ENCODE measurements at regions not wholly inside any gene's neighbourhood (a gene's known extent, or its start where the extent isn't known, plus 50 kb on each side); places are given as distances from the start of the nearest gene placed in this dataset.

DNA sequence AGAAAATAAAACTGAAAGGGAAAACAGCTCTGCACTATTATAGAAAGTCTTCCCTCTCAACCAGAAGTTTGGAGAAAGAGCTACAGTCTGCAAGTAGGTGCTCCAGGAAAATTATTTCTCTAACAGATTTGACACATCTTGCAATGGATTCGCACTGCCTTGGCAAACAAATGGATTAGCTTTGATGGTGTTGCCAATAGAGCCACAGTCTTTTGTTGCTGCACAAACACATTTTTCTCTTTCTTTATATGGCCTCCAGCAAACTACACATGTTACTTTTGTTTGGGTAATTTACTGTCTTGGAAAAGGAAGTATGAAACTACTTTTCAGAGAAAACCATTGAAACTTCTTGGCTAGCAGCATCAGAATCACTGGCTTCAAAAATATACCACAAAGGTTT lies 523.1 kb downstream of the EFNA5 start:
- Histone ChIP-seq H3K27me3 (no peaks in the 10 kb centered on the region), H3K4me3 (no peak overlapping the region), H3K9me3 (no peaks in the 10 kb centered on the region), H3K36me3 (no peaks in the 10 kb centered on the region), H3K4me1 (no peaks in the 10 kb centered on the region), H3K27ac (no peak overlapping the region)
- no peak for DNase-seq
- 47 to 72% (median 64%) methylated on average over 1 of the region's 1 CpG for WGBS, 5 donors
- TF ChIP-seq EP300 (IDR thresholded peaks at IDR 0.05) (no peak), POLR2AphosphoS5 (IDR thresholded peaks at IDR 0.05) (no peak), POLR2A (IDR thresholded peaks at IDR 0.05) (no peak)
- TF ChIP-seq, protein P1, sequence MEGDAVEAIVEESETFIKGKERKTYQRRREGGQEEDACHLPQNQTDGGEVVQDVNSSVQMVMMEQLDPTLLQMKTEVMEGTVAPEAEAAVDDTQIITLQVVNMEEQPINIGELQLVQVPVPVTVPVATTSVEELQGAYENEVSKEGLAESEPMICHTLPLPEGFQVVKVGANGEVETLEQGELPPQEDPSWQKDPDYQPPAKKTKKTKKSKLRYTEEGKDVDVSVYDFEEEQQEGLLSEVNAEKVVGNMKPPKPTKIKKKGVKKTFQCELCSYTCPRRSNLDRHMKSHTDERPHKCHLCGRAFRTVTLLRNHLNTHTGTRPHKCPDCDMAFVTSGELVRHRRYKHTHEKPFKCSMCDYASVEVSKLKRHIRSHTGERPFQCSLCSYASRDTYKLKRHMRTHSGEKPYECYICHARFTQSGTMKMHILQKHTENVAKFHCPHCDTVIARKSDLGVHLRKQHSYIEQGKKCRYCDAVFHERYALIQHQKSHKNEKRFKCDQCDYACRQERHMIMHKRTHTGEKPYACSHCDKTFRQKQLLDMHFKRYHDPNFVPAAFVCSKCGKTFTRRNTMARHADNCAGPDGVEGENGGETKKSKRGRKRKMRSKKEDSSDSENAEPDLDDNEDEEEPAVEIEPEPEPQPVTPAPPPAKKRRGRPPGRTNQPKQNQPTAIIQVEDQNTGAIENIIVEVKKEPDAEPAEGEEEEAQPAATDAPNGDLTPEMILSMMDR (IDR thresholded peaks at IDR 0.05) = no peak
- intact Hi-C loops (cut with DNase I; ENCODE audit: low total_unique reads) = no loop called here

DNA sequence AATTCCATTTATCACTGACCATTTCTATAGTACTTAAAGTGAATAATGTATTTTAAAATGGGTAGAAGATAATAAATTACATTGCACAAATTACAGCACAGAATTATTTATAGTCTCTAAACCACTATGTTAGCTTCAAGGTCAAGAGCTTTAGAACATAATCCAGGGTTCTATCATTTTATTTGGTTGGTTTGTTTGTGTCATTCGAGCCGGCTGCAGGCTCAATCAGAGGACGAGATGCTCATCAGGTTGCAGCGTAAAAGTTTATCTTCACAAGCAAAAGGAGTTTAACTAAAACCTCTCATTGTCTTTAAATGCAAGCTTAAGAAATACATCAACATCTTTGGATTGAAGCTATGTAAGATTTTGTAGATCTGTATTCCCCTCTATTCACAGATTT lies 523.8 kb downstream of the EFNA5 start:
- Histone ChIP-seq H3K4me3 (no peak overlapping the region), H3K27me3 (no peaks in the 10 kb centered on the region), H3K27ac (no peak overlapping the region), H3K9me3 (no peaks in the 10 kb centered on the region), H3K36me3 (no peaks in the 10 kb centered on the region), H3K4me1 (no peaks in the 10 kb centered on the region)
- TF ChIP-seq, protein P1 (IDR thresholded peaks at IDR 0.05) = no peak
- no peak for TF ChIP-seq POLR2AphosphoS5 (IDR thresholded peaks at IDR 0.05)
- TF ChIP-seq EP300 (IDR thresholded peaks at IDR 0.05) = no peak
- no peak for TF ChIP-seq POLR2A (IDR thresholded peaks at IDR 0.05)
- DNase-seq = no peak
- intact Hi-C loops (cut with DNase I; ENCODE audit: low total_unique reads) = no loop called here
- WGBS, 5 donors = 60 to 85% (median 75%) methylated on average over 4 of the region's 4 CpGs

DNA sequence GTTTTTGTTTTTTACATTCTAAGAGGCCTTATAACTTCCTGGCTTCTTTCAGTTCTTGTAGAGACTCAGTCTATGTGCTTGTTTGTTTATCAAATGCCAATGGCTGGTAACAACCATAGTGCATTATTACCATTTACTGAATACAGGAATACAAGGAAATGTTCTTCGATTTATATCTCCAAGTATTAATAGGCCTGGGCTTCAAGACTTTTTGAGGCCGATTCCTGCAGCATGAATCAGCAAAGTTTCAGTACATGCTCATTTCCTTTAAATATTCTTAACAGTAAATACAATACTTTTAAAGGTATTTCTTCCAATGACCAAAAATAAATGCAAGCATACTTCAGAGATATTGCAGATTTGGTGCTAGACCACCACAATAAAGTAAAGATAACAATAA lies 535.3 kb downstream of the EFNA5 start:
- Histone ChIP-seq H3K27ac (no peak overlapping the region), H3K4me3 (no peak overlapping the region), H3K9me3 (peaks cover 0 to 7% (median 1%) of the 10 kb centered on the region in 4 donors), H3K4me1 (no peaks in the 10 kb centered on the region), H3K27me3 (no peaks in the 10 kb centered on the region), H3K36me3 (no peaks in the 10 kb centered on the region)
- TF ChIP-seq, protein P1 (IDR thresholded peaks at IDR 0.05) = no peak
- TF ChIP-seq EP300 (IDR thresholded peaks at IDR 0.05) (no peak), POLR2AphosphoS5 (IDR thresholded peaks at IDR 0.05) (no peak), POLR2A (IDR thresholded peaks at IDR 0.05) (no peak)
- intact Hi-C loops (cut with DNase I; ENCODE audit: low total_unique reads) = no loop called here
- WGBS, 5 donors = 50 to 81% (median 75%) methylated on average over 2 of the region's 2 CpGs
- DNase-seq = no peak

DNA sequence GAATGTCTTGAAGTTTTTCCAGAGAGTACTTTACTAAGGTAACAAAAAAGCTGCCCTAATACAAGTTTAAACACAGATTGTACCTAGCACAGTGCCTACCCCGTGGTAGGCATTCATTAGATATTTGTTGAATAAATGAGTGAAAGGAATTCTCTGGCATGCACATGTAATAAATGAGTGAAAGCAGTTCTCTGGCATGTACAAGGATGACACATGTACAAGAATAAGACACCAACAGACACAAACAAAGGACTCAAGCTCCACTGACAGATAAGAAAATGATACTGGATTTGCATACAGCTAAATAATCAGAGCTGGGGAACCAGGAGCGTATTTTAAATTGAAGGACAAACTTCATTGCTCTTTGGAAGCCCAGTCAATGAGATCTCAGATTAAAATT lies 535.8 kb downstream of the EFNA5 start:
- TF ChIP-seq, protein P1 (IDR thresholded peaks at IDR 0.05) = no peak
- TF ChIP-seq POLR2AphosphoS5 (IDR thresholded peaks at IDR 0.05) (no peak), EP300 (IDR thresholded peaks at IDR 0.05) (no peak), POLR2A (IDR thresholded peaks at IDR 0.05) (no peak)
- no peak overlapping the region for H3K4me3 ChIP-seq
- no peaks in the 10 kb centered on the region for H3K36me3 ChIP-seq
- H3K27ac ChIP-seq = no peak overlapping the region
- H3K9me3 ChIP-seq = peaks cover 0 to 2% (median 0%) of the 10 kb centered on the region in 4 donors
- no peaks in the 10 kb centered on the region for H3K27me3 ChIP-seq
- DNase-seq = no peak
- 64 to 77% (median 71%) methylated on average over 2 of the region's 2 CpGs for WGBS, 5 donors
- intact Hi-C loops (cut with DNase I; ENCODE audit: low total_unique reads) = no loop called here
- H3K4me1 ChIP-seq = no peaks in the 10 kb centered on the region

All from stomach (tissue), 8 donors.